K562 (cell line): ENCODE measurements at regions not wholly inside any gene's neighbourhood (a gene's known extent, or its start where the extent isn't known, plus 50 kb on each side); places are given as distances from the start of the nearest gene placed in this dataset.

Experiments used
- CBFB ChIP-seq: sonication (generic); formaldehyde crosslinking; IDR thresholded peaks from 2 replicates; pipeline ENCODE4 v1.4.0; 2020; ENCODE audit warnings: mild to moderate bottlenecking, missing genetic modification reagents
- ETV5 ChIP-seq: sonication (generic); formaldehyde crosslinking; IDR thresholded peaks from 2 replicates; pipeline ENCODE4 v1.4.0; 2020; ENCODE audit warnings: low read depth, mild to moderate bottlenecking, missing genetic modification reagents
- POLR2A ChIP-seq: fragments of 450-650 bp; conservative IDR thresholded peaks from 2 replicates; pipeline ENCODE4 v1.6.1; 2016
- ZNF165 ChIP-seq: fragments of 250-450 bp; sonication (Bioruptor Pico); IDR thresholded peaks from 2 replicates; pipeline ENCODE4 v1.4.0; 2020; ENCODE audit warnings: borderline replicate concordance

- TF ChIP-seq ZNF165 (CRISPR knock-in tag) (no peak), CBFB (CRISPR knock-in tag) (no peak), ETV5 (CRISPR knock-in tag) (no peak), POLR2A (no peak)
These were observed 601.4 kb upstream of the BTBD3 start for GRCh38 chr20:11316244-11316643.
